HL-60 (cell line): ENCODE measurements at regions not wholly inside any gene's neighbourhood (a gene's known extent, or its start where the extent isn't known, plus 50 kb on each side); places are given as distances from the start of the nearest gene placed in this dataset.

Experiments
- DNase-seq, 2 experiments: peaks; one replicate each; pipeline ENCODE4 v3.0.0-alpha.2; 2010 to 2020; ENCODE audit warnings: low read depth in 1 of 2, low spot score in 1 of 2
- H3K27ac ChIP-seq: fragments of 250-450 bp; sonication (Bioruptor Pico); replicated peaks from 2 replicates; pipeline ENCODE4 v1.5.1; 2020; ENCODE audit warnings: mild to moderate bottlenecking, moderate library complexity
- H3K27me3 ChIP-seq: fragments of 250-450 bp; sonication (Bioruptor Pico); 2 replicates; pipeline ENCODE4 v1.5.1; 2021; ENCODE audit warnings: mild to moderate bottlenecking, moderate library complexity; ENCODE audit not compliant: insufficient read depth, poor library complexity, severe bottlenecking
- H3K4me3 ChIP-seq: replicated peaks from 2 replicates; pipeline ENCODE4 v1.5.1; 2011; ENCODE audit warnings: mild to moderate bottlenecking, control low read depth, low read length; ENCODE audit not compliant: insufficient read depth
- GABPA ChIP-seq: IDR thresholded peaks from 2 replicates; pipeline ENCODE4 v1.6.1; 2012; ENCODE audit warnings: low read depth
- POLR2AphosphoS5 ChIP-seq: IDR thresholded peaks from 2 replicates; pipeline ENCODE4 v1.6.1; 2012; ENCODE audit warnings: low read depth
- SPI1 ChIP-seq: IDR thresholded peaks from 2 replicates; pipeline ENCODE4 v1.6.1; 2012; ENCODE audit warnings: low read depth, mild to moderate bottlenecking, borderline replicate concordance
- TF ChIP-seq, protein P1 (sequence below): IDR thresholded peaks from one replicate; pipeline ENCODE4 v1.5.1; 2011; ENCODE audit warnings: low read length, control low read depth, inconsistent platforms; ENCODE audit not compliant: insufficient read depth
- TF ChIP-seq, protein P2 (sequence below): IDR thresholded peaks from 2 replicates; pipeline ENCODE4 v1.6.1; 2012; ENCODE audit warnings: low read depth; ENCODE audit not compliant: insufficient replicate concordance

DNA sequence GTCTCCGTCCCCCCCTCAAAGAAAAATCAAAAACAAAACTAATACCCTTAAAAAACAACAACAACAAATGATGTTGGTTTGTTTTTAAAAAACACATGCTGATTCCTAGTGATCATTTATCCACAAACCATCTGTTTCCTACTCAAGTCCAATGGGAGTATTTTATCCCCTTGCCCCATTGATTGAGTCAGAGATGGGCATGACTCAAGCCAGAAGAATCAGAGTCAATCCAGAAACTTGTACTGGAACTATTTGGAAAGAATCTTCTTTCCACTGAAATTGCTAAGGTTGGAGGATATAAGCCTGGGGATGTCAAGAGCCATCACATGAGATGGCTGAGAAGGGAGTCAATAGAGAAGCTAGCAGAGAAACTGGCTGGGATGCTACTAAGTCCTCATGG lies 176.4 kb downstream of the MIS18A start:
- Histone ChIP-seq H3K27me3 (no peaks in the 10 kb centered on the region), H3K27ac (no peak overlapping the region), H3K4me3 (no peak overlapping the region)
- TF ChIP-seq GABPA (no peak), POLR2AphosphoS5 (no peak), SPI1 (no peak)
- TF ChIP-seq, protein P1, sequence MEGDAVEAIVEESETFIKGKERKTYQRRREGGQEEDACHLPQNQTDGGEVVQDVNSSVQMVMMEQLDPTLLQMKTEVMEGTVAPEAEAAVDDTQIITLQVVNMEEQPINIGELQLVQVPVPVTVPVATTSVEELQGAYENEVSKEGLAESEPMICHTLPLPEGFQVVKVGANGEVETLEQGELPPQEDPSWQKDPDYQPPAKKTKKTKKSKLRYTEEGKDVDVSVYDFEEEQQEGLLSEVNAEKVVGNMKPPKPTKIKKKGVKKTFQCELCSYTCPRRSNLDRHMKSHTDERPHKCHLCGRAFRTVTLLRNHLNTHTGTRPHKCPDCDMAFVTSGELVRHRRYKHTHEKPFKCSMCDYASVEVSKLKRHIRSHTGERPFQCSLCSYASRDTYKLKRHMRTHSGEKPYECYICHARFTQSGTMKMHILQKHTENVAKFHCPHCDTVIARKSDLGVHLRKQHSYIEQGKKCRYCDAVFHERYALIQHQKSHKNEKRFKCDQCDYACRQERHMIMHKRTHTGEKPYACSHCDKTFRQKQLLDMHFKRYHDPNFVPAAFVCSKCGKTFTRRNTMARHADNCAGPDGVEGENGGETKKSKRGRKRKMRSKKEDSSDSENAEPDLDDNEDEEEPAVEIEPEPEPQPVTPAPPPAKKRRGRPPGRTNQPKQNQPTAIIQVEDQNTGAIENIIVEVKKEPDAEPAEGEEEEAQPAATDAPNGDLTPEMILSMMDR = no peak
- TF ChIP-seq, protein P2, sequence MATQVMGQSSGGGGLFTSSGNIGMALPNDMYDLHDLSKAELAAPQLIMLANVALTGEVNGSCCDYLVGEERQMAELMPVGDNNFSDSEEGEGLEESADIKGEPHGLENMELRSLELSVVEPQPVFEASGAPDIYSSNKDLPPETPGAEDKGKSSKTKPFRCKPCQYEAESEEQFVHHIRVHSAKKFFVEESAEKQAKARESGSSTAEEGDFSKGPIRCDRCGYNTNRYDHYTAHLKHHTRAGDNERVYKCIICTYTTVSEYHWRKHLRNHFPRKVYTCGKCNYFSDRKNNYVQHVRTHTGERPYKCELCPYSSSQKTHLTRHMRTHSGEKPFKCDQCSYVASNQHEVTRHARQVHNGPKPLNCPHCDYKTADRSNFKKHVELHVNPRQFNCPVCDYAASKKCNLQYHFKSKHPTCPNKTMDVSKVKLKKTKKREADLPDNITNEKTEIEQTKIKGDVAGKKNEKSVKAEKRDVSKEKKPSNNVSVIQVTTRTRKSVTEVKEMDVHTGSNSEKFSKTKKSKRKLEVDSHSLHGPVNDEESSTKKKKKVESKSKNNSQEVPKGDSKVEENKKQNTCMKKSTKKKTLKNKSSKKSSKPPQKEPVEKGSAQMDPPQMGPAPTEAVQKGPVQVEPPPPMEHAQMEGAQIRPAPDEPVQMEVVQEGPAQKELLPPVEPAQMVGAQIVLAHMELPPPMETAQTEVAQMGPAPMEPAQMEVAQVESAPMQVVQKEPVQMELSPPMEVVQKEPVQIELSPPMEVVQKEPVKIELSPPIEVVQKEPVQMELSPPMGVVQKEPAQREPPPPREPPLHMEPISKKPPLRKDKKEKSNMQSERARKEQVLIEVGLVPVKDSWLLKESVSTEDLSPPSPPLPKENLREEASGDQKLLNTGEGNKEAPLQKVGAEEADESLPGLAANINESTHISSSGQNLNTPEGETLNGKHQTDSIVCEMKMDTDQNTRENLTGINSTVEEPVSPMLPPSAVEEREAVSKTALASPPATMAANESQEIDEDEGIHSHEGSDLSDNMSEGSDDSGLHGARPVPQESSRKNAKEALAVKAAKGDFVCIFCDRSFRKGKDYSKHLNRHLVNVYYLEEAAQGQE = no peak
- no peak for DNase-seq

DNA sequence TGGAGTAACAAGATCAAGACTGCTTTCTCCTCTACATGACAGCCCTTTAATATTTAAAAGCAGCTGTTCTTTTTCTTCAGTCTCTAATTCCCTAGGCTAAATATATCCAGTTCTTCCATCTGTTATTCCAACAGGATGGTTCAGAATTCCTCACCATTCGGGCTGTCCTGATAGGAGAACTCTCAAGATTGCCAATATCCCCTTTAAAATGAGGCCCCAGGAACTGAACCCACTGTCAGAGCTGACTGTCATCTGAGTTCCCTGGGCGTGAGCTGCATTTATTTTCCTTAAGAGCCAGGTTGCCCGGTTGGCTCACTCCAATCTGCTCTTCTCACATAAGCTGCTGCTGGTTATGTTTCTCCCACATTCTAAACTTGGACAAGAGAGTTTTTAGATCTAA lies 177.6 kb downstream of the MIS18A start:
- TF ChIP-seq, protein P1 = no peak
- TF ChIP-seq SPI1 (no peak), POLR2AphosphoS5 (no peak), GABPA (no peak)
- TF ChIP-seq, protein P2 = no peak
- DNase-seq = no peak
- H3K27me3 ChIP-seq = no peaks in the 10 kb centered on the region
- H3K27ac ChIP-seq = no peak overlapping the region
- no peak overlapping the region for H3K4me3 ChIP-seq

DNA sequence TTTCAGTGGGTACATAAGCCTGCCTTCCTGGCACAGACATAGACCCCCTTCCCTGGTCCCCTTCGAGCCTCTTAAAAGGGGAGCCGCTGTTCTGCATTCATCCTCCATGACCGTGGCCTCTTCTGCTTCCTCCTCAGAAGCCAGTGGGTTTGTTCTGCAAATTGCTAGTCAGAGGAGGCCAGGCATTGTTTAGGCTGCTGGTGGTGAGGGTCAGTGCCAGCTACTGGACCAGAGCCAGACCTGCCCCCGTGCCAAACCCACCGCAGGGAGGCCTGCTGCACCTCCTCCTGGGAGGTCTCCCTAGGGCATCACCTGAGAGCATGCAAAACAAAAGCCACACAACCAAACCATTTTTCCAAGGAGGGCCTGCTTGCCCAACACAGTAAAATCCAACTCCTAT lies 178.4 kb downstream of the MIS18A start:
- Histone ChIP-seq H3K27me3 (no peaks in the 10 kb centered on the region), H3K4me3 (no peak overlapping the region), H3K27ac (no peak overlapping the region)
- no peak for TF ChIP-seq POLR2AphosphoS5
- TF ChIP-seq GABPA = no peak
- no peak for TF ChIP-seq SPI1
- TF ChIP-seq, protein P1 = no peak
- TF ChIP-seq, protein P2 = no peak
- no peak for DNase-seq
